Heart left ventricle (tissue), 13 donors: ENCODE measurements at regions not wholly inside any gene's neighbourhood (a gene's known extent, or its start where the extent isn't known, plus 50 kb on each side); places are given as distances from the start of the nearest gene placed in this dataset.

ENCODE experiments used
- CTCF ChIP-seq, 12 donors: fragments of 200-600 bp; sonication (generic) in 4 of 12; IDR thresholded peaks; one replicate each; pipeline versions ENCODE4 v1.5.0 to v1.8.0; 2018 to 2022; ENCODE audit warnings: antibody characterized with exemption in 12 of 12, mild to moderate bottlenecking in 5 of 12
- POLR2A ChIP-seq, 2 donors: fragments of 450-650 bp; IDR thresholded peaks; one replicate each; pipeline ENCODE4 v1.6.1; 2017; ENCODE audit warnings: antibody characterized with exemption in 2 of 2, mild to moderate bottlenecking in 2 of 2, moderate library complexity in 2 of 2
- donor health status: ischemic (EF 13 %, LVEDD 7.1; RV severe dilation, severe dysfunction).
- donor health status: DM: no; HTN: yes; CAD: no.
- donor health status: DM: no; HTN: no; CAD: no.
- donor health status: ischemic (EF 25% LVEDD 6.9; RV normal size, moderate dysfunction).
- donor health status: ischemic (EF 25% LVEDD 5.7; RV mildly dilated, moderate dysfunction).
- donor health status: ischemic (EF 35%, LVEDD 5.7; RV mildly dilated, moderate dysfunction).
- donor health status: nonischemic (EF 11% LVEDD 7.7; RV severe dilation, severe dysfunction).
- donor health status: DM: yes; HTN: yes; CAD: no.
- donor health status: PGD.
- donor health status: ischemic (EF 29% LVEDD 5.4; RV normal size, mild dysfunction).
- donor health status: nonischemic (EF 23%, LVEDD 6.1; RV moderate dilation, normal function).

GRCh38 chr17:31679667-31680066 lies 179.4 kb downstream of the COPRS start:
- no peak for TF ChIP-seq POLR2A (IDR thresholded peaks at IDR 0.05)
- no peak for TF ChIP-seq CTCF (IDR thresholded peaks at IDR 0.05)
